ENCODE measurements at regions not wholly inside any gene's neighbourhood (a gene's known extent, or its start where the extent isn't known, plus 50 kb on each side); places are given as distances from the start of the nearest gene placed in this dataset.

DNA sequence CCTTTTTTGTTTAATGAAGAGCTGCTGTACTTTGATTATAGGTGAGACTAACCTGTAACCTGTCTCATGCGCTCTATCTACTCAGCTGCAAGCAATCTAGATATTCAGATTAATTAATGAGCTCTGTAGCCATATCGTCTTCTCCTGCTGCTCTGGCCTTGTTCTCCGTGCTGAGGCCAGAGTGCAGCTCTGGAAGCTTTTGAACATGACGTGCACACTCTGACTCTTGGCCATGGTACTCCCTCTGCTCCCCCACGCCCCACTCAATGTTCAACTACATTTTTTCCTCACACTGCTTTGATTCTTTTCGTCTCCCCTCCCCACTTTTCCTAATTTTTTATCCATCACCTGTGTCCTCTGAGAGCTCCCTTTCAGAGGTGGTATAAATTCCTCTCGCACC, 751.8 kb downstream of the FGF9 start:
- no peak for DNase-seq (ENCODE audit: low read depth in 2 of 2)

DNA sequence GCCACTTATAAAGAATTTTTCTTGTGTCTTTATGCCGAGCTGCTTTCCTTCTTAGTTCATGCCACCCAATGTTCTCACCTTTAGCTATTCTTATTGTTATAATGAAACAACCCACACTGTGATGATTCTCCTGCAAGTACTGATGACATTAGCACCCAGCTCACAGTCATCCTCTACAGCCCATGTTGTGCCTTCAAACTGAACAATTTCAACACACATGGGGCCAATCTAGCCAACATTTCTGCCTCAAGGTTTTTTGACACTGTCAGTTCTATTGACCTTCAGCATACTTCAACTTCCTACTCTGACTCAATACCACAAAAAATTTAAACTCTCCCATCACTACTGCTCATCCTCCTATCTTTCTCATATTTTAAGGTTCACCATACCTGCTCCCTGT, 752.4 kb downstream of the FGF9 start:
- DNase-seq (ENCODE audit: low read depth in 2 of 2), result no peak

DNA sequence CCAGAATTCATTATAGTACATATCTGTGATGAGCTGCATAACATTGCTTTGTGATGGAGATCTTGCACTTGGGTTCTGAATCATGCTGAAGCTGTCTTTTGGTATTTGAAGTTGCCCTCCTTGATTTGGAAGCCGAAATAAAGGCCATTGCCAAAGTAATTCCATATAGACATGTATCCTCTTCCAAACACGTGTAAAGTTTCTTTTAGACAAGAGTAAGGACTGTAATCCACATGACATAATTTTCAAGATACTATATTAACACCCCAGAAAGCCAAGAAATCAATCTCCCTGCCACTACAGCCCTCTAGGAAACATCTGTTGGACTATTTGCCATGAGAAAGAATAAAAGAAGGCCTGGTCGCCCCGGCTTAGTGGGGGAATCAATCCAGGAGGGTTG, 754.2 kb downstream of the FGF9 start:
- no peak for DNase-seq (ENCODE audit: low read depth in 2 of 2)

DNA sequence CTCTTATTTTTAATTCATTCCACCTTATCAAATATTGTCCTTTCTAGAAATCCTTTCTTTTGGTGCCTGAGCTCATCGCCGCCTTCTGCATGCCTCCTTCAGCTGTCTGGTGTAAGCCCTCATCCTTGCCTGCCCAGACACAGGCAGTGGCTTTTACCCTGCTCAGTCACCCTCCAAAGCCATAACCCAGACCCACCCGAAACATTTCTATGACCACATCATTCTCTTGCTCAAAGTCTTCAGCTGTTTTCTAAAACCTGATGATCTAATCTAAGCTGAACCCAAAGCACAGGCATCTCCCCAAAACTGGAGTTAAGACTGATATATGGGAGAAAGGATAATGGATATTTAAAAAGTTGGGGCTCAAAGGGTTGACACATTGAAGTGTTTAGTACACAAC, 753.7 kb upstream of the SGCG start:
- DNase-seq (ENCODE audit: low read depth in 2 of 2), result no peak

DNA sequence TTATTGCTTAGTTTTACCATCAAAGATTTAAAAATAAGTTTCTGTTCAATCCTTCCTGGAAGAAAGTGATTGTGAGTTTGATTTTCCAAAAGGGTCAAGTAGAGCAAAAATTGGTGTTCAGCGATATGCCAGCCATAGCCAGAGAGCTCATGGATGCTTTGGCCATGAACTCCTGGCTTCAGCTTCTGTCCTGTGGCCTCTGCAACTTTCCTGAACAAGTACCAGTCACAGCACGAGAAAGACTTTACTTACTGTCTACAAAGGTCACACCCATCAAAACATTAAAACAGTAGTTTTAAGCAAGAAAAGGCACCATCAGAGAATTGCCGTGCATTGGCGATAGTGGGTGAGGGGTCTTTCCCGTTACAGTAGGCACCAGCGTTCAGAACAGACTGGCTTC, 753.0 kb upstream of the SGCG start:
- DNase-seq (ENCODE audit: low read depth in 2 of 2), result no peak

DNA sequence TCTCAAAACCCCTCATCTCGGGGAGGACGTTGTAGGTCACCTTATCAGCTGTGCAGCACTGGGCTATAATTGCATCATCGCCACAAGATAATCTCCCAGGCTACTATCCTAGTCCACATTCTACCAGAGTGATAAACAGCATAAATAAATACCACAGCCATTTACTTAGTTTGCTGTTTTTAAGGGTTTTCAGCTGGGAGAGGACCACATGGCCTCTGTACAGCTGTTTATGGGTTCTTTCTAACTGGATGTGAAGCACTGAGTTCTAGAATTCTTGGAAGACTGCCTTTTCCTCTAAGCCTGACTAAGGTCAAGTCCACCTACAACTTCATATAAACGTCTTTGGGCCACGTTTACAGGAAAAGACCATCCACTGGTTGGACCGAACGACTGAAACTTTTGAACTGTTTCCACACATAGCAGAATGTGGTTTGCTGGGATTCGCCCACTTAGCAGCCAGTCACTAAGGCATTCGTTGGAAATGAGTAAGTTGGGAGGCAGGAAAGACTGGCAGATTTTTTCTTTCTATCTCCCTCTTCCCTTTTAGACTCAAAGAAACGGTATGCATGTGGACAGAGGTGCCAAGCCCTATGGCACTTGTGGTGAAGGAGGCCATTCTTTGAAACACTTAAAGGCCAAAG, 752.5 kb upstream of the SGCG start:
- no peak for DNase-seq (ENCODE audit: low read depth in 2 of 2)

DNA sequence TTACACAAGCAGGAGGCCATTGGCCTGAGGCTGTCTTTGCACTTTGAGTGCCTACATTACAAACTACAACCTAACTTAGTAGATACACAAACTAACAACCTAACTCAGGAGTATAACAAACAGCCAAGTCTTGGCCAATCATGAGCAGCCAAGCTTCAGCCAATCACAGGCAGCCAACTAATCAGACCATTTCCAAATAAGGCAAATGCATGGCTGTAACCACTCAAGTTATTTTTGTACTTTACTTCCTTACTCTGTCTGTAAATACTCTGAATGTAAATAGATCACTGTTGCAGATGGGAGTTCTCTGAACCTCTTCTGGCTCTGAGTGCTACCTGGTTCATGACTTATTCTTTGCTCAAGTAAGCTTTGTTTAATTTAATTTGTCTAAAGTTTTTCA, 748.1 kb upstream of the SGCG start:
- no peak for DNase-seq (ENCODE audit: low read depth in 2 of 2)

DNA sequence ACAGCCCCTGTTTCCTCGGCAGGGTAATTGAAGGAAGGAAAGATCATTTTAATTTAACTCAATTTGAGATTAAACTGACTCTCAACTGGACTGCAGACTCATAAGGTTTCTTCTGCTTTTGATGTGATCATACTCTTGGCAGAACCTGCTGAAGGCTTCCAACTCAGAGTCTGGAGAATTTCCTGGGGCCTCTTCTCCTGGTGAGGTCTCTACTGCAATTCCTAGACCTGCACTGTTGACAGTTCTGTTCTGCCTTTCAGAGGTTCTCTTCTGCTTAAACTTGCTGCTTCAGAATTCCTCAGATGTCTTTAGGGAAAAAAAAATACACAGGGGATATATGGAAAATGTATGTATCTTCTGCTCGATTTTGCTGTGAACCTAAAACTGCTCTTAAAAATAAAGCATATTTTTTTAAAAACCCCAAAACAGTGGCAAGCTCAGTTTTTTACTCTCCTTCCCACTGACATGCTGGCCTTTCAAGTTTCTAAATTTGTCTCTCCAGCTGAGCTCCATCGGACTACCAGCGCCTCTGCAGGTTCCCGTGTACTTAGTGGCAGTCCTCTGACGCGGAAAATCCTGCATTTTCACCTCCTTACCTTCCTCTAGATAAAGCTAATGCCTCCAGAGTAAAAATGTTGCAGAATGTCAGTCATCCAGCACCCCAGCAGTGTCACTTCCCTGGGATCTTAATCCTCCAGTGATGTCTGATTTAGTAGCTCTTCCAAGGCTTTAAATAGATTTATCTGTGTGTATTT, 733.5 kb upstream of the SGCG start:
- no peak for DNase-seq (ENCODE audit: low read depth in 2 of 2)

DNA sequence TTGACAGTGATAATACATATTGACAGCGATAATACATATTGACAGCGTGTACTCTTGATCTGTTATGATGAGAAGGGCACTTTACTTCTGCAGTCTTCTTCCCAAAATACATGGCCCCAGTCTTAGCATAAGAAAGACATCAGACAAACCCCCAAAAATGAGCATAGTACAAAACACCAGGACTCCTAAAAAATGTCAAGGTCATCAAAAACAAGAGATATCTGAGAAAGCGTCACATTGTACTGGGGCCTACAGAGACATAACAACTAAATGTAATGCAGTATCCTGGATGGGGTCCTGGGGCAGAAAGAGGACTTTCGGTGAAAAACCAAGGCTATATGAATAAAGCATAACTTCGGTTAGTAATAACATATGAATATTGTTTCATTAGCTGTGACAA, 731.5 kb upstream of the SGCG start:
- no peak for DNase-seq (ENCODE audit: low read depth in 2 of 2)

DNA sequence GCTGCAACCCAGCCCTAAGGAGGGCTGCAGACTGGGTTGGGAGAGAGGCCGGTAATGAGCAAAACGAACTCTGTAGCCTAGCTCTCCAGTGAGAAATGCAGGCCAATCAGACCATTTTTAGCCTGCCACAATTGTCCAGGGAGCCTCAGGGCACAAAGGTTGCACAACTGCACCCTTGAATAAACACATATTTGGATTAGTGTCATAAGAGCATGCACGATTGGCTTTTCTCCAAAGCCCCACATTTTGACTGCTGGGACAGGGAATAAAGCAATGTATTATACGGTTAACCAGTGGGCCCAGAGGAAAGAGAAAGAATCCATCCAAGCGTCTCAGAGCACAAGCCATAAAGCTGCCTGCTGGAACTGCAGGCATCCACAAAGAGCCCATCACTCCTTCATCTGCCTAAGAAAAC, 729.4 kb upstream of the SGCG start:
- no peak for DNase-seq (ENCODE audit: low read depth in 2 of 2)

DNA sequence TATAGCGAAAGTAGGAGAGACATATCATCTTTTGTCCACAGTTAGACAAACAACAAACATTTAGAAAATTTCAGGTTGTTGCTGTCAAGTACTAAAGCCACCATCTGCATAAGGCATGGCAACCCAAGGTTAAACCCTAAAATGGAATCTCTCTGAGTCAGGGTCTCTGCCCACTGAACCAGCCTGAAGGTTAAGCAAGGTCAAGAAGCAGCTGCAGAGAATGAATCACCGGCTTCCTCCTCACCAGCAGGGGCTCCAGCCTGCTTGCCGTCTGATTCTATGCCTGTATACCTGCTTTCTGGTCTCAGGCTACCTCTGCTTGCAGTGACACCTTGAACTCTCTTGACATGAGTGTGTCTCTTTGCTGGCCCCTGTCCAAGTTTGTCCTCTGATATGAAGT, 726.2 kb upstream of the SGCG start:
- no peak for DNase-seq (ENCODE audit: low read depth in 2 of 2)

DNA sequence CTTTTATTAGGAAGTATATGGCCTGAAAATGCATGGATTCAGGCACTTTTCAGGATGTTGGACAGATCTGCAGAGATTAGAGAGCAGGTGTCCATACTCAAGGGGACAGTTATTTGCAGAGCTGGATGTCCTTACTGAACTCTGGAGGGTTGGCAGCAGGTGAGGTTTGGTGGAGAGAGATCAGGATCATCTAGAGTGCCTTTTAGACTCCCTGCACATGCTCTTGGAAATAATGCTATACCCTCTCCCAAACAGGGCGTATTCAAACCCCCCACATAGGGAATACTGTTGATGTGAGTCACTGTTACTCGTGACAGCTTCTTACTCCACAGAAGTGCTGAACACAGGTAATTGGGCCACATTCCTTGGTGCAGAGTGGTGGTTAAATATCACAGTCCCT, 725.7 kb upstream of the SGCG start:
- no peak for DNase-seq (ENCODE audit: low read depth in 2 of 2)

DNA sequence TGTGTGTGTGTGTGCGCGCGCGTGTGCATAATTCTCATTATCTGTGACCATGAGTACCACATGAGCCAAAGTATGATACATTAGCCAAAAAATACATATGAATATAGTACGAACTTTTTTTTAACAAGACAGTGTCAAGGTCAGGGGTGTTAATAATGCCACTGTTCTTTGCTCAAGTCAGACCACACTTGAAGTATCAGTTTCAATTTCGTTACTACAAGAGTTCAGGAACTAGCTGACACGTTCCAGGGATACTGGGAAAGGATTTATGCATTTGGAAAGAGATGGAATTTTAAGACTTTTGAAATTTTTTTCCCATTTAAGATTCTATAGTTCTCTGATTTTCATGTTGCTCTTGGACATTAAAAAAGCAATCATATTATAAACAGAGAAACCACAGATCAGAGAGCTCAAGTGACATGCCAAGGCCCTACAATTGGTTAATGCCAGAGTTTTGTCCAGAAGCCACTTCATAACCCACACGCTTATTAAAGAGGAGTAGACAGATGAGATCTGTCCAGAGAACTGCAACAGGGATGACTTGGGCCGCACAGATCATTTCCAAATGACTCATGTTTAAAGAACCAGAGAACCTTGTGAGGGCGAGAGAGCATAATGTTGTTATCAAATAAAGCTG, 718.8 kb upstream of the SGCG start:
- no peak for DNase-seq (ENCODE audit: low read depth in 2 of 2)

DNA sequence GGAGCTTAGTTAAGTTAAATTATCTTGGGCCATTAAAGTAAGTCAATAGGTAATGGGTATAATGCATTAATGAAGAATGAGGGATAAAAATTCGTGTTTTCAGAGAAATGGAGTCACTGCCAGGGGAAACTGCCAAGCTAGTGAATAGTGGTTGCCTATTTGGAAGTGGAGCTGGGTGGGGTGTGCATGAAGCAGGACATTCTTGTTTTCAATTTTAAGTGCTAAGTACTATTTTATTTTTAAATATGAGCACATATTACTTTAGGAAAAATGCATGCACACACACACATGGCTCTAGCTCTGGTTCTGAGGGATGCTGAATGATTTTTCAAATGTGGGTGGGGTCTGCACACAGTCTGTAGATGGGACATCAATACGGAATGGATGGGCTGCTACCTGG, 717.7 kb upstream of the SGCG start:
- no peak for DNase-seq (ENCODE audit: low read depth in 2 of 2)

DNA sequence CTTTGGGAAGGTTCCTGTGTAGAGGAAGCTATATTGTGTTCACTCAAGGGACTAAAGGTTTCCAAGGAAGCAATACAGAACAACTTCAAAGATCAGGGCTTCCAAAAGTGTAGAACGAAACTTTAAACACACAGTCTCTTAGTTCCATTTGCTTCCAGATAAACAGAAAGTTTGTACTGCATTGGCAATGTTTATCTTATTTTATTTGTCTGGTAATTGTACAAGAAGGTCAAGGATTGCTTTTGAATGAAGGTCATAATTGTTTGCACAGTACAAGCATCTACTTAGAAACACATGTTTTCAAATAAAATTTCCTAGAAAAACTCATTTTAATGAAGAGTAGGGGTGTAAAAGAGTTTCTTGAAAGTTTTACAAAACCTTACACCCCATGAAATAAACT, 712.7 kb upstream of the SGCG start:
- DNase-seq (ENCODE audit: low read depth in 2 of 2), result no peak

DNA sequence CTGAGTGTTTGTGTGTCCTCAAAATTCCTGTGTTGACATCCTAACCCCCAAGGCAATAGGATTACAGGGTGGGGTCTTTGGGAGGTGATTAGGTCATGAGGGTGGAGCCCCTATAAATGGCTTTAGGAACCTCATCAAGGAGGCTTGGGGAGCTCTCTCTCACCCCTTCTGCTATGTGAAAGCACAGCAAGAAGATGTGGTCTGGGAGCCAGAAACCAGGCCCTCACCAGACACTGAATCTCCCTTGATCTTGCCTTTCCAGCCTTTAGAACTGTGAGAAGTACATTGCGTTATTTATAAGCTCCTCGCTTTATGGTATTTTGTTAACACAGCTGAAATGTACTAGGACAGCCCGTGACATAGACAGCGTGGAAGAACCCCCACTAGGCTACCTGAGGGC, 712.0 kb upstream of the SGCG start:
- no peak for DNase-seq (ENCODE audit: low read depth in 2 of 2)

DNA sequence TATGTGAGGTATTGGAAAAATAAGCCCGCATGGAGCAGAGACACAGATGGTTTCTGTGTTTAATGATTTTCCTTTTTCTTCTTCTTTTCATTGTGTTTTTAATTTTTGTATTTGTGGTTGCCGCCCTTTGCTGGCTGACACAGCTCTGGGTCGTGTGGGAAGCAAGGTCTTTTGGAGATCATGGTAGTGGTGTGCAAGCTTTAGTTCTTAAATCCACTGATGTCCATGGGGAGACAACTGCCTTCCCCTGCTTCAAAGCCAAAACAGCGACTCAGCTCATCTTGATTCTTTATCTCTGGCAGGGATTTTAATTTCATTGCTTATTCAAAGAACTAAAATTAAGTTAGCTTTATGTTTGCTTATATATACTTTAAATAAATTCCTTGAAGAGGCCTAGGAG, 711.3 kb upstream of the SGCG start:
- DNase-seq (ENCODE audit: low read depth in 2 of 2), result no peak

DNA sequence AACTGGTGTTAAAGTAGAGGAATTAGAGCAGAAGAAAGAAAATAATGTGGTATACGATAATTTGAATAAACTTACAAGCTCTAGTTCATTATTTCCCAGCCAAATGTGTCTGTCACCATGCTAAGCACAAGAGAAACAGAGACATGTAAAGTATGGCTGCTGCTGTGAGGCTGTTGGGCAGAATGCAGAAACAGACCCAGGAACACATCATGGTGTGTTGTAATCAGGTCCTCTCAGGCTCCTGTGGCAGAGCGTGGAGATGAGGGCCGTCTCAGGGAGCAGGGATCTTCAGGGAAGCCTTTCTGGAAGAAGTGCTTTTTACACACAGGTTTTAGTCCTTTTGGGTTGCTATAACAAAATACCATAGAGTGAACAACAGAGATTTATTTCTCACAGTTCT, 710.7 kb upstream of the SGCG start:
- no peak for DNase-seq (ENCODE audit: low read depth in 2 of 2)

DNA sequence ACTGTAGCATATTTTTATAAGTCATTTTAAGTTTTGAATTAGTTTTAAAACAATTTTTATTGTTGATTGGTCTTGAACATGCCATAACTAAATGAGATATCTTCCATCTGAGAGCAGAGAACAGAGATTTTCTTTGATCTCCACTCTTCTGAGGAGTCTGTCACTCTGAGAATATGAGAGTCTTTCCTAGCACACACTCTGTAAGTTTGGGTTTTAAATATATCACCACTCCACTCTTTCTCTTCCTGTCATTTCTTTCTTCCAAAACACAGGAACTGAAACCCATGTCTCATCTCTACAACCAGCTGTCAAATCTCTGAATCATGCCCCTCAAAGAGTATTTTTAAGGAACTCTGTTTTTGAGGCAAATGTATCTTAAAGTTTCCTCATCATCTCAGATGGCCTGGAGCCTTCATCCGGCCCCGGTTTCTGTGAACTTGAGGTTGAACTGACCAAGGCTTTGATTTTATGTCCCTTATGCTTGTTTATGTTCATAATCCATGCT, 698.2 kb upstream of the SGCG start:
- no peak for DNase-seq (ENCODE audit: low read depth in 2 of 2)

DNA sequence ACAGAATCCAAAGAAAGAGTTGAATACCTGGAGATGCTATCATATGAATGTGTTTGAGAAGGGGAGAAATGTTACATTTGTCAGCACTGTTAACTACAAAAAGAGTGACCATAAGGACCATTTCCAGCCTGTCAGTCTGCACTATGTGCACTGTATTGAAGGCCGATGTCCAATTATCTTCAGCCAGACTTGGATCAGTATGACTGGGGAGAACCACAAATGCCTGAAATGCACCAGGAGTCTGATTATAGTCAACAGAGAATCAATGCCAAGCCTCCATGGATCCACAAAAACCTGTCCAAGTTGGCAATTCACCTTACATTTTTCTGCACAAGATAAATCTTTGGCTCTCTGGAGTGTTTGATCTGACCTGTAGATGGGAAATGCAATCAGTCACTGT, 697.5 kb upstream of the SGCG start:
- DNase-seq (ENCODE audit: low read depth in 2 of 2), result no peak

DNA sequence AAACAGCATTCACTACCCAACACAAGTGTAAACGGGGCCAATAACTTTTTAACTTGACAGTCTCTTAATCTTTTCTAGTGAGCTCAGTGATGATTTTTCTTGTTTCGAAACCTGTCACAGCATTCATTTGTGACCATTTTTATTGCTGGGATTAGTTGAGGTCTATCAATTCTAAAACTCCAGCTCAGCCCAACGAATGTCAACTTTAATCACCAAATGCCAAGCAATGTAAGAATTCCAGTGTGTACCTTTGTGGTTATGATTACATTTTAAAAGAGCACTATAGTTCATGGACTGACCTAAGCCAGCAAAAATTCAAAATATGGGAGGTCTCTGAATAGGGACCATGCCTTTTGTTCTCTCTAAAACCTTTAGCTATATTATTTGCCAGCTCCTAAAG, 694.3 kb upstream of the SGCG start:
- no peak for DNase-seq (ENCODE audit: low read depth in 2 of 2)

DNA sequence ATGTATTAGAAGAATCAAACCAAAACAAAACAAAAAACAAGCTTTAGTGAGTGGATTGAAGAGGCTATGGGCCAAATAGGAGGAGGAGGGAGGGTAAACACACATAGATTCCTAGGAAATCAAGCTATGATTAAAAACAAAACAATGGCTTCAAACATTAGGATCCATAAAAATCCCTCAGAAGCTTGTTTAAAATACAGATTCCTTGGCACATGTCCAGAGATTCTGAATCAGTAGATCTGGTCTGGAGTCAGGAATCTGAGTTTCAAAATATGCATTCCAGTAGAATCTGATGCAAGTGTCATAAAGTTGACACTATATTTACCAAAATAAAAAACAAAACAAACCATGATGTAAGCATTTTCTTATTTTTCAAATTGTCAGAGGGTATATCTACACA, 692.8 kb upstream of the SGCG start:
- DNase-seq (ENCODE audit: low read depth in 2 of 2), result no peak

DNA sequence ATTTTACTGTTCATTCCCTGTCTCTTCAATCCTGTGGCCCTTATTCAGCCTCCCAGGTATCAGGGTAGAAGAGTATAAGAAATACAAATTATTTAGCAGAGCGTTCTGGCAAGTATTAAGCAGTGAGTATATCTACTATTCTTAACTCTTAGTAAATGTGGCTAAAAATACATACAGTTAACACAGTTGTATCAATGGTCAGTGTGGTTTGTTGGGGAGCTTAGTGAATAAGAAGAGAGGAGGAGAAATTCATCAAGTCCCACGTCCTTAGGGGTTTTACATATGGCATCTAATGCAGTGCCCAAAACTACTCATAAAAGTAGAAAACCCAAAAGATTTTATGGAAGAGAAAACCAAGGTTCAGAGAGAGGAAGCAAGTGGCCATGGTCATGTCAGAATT, 691.0 kb upstream of the SGCG start:
- no peak for DNase-seq (ENCODE audit: low read depth in 2 of 2)

All from activated CD4-positive, alpha-beta T cell treated with anti-CD3 and anti-CD28 coated beads for 24 hours (primary cell).